Amniotic epithelial cell (primary cell): ENCODE measurements at regions not wholly inside any gene's neighbourhood (a gene's known extent, or its start where the extent isn't known, plus 50 kb on each side); places are given as distances from the start of the nearest gene placed in this dataset.

Experiments used
- DNase-seq: peaks from one replicate; pipeline ENCODE4 v3.0.0-alpha.2; 2010; ENCODE audit warnings: low read depth

GRCh38 chr9:12933957-12934356, 159.1 kb downstream of the LURAP1L start:
- DNase-seq, result no peak

DNA sequence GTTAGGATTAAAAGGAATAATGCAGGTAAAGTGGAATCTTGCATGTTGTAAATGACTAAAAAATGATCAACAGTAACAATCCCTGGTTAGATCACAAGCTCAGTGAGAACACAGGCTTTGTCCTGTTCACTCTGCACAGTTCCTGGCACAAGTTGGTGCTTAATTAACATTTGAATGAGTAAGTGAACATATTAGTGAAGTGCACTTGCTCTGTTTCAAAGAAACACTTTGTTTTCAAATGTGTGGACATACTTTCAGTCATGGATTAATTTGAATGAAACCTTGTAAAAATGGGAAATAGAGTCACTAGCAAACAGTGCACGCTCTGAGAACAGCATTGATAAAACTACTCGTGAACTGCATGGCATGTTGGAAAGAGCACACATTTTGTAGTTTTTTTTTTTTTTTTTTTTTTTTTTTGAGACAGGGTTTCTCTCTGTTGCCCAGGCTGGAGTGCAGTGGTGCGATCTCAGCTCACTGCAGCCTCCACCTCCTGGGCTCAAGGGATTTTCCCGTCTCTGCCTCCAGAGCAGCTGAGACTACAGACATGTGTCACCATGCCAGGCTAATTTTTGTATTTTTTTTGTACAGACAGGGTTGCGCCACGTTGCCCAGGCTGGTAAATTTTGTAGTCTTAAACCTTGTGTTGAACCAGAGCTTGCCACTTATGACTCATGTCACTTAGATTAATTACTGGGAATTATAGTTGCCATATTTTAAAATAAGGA, 159.9 kb downstream of the LURAP1L start:
- DNase-seq, result peak; percentile 55

GRCh38 chr9:12935714-12936113, 160.9 kb downstream of the LURAP1L start:
- peak; percentile 84 for DNase-seq

DNA sequence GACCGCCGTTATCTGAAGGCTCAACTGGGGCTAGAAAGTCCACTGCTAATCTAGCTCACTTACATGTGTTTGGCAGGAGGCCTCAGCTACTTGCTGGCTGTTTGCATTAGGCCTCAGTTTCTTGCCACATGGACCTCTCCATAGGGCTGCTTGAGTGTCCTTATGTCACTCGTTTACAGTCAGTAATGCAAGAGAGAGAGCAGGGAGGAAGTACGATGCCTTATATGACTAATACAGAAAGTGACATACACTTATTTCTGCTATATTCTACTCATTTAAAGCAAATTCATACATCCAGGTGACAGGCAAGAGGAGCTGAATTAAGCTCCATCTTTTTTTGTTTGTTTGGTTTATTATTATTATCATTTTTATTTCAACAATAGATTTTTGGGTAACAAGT, 179.6 kb downstream of the LURAP1L start:
- no peak for DNase-seq

DNA sequence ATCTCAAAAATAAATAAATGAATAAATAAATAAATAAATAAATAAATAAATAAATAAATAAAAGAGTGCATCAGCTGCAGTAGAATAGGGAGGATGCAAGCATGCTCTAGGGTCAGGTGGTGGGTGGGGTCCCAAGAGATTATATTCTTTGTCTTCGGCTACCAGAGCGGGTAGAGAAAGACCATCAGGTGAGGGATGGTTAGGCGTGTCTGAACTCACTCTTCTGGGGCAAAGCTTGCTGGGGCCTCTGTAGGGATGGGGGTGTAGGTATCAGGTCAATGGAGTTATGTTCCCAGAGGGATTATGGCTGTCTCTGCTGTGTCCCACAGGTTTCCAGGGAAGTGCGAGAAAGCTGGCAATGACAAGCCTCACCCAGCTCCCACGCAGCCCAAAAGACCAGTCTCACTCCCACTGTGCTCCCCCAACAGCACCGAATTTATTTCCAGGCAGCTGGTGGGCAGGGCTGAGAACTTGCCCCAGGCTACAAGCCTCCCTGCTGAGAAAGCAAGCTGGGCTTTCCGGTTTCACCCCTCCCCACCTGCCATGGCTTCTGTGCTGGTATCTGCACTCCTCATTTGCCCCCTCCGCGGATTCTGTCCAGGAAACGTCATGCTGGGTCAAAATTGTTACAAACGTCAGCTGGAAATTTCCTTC, 180.8 kb downstream of the LURAP1L start:
- no peak for DNase-seq

DNA sequence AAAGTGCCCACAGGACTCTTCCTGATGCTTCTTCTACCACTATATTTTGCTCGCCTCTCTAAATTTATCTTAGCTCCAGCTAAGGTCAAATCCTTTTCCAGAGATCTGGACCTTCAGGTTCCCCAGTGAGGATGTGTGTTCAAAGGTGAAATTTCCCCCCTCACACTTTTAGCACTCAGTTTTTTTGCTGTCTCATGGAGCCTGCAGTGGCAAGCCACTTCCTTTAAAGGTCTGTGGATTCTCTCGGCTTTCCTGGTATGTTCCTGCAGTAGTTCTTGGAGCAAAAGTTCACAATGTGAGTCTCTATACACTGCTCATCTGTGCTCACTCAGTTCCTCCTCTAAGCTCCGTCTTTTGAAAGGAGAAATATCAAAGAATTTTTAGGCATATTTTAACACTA, 181.4 kb downstream of the LURAP1L start:
- peak; percentile 65 for DNase-seq

GRCh38 chr9:12956805-12957204, 182.0 kb downstream of the LURAP1L start:
- peak; percentile 70 for DNase-seq

DNA sequence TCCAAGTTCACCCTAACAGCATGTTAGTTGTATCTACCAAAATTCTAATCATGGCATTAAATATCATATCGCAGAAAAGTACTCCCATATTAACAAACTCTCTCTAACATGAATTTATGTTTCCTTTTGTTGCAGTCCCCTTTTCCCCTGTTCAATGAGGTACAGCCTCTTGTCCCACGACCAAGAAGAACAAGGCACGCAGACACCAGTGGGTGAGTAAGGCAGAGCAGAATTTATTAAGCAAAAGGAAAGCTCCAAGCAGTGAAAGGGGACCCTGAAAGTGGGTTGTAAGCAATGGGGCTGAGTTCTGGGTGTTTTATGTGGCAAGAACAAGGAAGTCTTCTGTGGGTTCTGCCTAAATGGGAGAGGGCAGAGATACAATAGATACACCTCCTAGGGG, 183.5 kb downstream of the LURAP1L start:
- DNase-seq, result no peak

- DNase-seq, result no peak
These were observed 183.9 kb downstream of the LURAP1L start for GRCh38 chr9:12958708-12959107.

GRCh38 chr9:12961276-12961809, 186.5 kb downstream of the LURAP1L start:
- peak; percentile 59 for DNase-seq

- DNase-seq, result no peak
These were observed 188.7 kb downstream of the LURAP1L start for GRCh38 chr9:12963537-12963936.

DNA sequence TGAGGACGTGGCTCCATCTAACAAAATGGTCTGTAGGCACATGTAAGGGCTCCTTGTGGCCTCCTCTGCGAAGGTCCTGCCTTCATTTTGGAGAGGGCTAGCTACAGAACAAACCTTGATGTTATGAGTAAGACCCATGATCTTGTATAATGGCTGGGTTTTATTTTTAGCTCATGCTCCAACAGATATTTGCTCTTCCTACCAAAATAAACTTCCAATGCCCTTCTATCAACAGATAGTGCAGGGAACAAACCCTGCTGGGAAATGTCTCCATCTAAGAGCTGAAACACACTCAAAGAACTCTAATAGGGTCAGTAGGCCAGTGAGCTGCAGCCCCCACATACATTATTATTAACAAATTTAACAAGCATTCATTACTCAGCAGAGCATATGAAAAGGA, 189.5 kb downstream of the LURAP1L start:
- no peak for DNase-seq

GRCh38 chr9:12965303-12965702, 190.5 kb downstream of the LURAP1L start:
- DNase-seq, result no peak

DNA sequence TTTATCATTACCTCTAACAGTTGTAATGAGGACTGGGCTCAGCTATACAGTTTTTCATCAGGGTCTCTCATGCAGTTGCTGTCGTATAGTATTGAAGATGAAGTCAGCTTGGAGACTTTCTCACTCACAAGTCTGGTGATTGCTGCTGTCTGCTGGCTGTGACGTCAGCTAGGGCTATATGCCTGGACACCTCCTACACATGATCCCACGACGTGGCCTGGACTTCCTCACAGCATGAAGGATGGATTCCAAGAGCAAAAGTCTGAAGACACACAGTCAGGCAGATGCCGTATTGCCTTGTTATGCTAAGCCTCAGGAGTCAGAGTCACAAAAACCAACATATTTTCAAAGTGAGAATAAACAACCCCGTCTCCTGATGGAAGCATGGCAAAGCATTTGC, 193.3 kb downstream of the LURAP1L start:
- peak; percentile 92 for DNase-seq

DNA sequence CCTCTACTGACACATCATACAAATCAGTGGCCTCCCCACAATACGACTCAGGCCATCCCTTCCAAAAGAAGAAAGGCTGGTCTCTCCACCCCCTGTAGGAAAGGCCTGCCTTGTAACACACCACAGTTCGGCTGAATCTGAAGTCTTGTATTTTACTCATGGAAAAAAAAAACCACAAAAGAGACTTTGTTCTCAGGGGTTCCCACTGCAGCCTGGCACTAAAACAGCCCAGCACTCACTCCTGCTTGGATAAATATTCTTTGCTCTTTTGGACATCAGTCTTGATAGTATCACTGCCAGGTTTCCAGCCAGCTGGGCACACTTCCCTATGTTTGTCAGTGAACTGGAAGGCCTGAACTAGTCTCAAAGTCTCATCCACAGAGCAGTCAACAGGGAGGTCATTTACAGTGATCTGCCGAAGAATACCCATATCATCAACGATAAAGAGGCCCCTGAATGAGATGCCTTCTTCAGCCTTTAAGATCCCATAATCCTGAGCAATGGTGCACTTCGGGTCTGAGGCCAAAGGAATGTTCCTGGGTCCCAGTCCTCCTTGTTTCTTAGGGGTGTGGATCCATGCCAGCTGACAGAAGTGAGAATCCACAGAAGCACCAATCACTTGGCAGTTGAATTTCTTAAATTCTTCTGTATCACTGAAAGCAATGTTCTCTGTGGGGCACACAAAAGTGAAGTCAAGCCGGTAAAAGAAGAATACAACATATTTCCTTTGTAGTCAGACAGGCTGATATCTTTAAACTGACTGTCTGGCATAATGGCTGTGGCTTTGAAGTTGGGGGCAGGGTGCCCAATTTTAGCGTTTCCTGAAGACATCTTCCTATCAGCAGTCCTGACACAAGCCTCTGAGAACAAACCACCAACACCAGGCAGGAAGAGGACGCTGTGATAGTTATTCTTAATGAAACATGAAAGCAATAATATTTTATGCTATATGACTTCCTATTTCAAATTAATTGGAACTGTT, 198.1 kb downstream of the LURAP1L start:
- peak; percentile 91 for DNase-seq

DNA sequence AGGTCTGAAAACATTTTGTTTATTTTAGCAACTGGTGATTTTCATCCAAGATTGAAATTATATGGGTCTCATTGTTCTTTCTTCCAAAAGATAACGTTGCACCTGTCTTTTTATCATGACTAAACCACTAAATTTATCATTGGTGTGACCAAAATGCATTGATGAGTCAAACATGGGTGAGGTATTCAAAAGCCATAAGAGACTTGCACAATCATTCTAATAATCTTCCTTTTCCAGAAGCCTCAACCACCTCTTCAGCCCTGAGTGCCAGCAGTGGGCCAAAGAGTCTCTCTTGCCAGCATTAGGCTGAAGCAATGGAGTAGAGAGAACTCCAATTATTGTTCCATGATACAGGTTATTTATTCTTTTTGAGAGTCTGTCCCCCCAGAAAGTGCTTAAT, 198.9 kb downstream of the LURAP1L start:
- DNase-seq, result peak; percentile 55

- DNase-seq, result no peak
These were observed 199.9 kb downstream of the LURAP1L start for GRCh38 chr9:12974671-12975070.

GRCh38 chr9:12975496-12975895, 200.7 kb downstream of the LURAP1L start:
- DNase-seq, result no peak

- DNase-seq, result no peak
These were observed 205.4 kb downstream of the LURAP1L start for GRCh38 chr9:12980085-12980851.

- no peak for DNase-seq
These were observed 213.4 kb downstream of the LURAP1L start for GRCh38 chr9:12988258-12988657.

DNA sequence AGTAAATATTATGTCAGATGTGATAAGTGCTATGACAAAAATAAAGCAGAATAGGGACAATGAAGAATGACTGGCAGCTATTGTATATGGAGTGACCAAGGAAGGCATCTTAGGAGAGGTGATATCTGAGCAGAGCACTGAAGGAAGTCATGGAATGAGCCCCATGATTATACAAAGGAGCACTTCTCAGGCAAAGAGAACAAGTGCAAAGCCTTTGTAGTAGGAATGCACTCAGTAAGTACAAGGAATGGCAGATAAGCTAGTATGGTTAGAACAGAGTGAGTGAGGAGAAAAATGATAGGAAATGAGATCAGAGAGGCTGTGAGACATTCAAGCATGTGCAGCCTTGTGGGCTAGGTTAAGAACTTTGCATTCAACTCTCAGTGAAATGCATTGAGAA, 214.8 kb downstream of the LURAP1L start:
- DNase-seq, result peak; percentile 34

GRCh38 chr9:12993466-12993865, 218.6 kb downstream of the LURAP1L start:
- DNase-seq, result no peak
